ENCODE measurements at regions not wholly inside any gene's neighbourhood (a gene's known extent, or its start where the extent isn't known, plus 50 kb on each side); places are given as distances from the start of the nearest gene placed in this dataset.

DNA sequence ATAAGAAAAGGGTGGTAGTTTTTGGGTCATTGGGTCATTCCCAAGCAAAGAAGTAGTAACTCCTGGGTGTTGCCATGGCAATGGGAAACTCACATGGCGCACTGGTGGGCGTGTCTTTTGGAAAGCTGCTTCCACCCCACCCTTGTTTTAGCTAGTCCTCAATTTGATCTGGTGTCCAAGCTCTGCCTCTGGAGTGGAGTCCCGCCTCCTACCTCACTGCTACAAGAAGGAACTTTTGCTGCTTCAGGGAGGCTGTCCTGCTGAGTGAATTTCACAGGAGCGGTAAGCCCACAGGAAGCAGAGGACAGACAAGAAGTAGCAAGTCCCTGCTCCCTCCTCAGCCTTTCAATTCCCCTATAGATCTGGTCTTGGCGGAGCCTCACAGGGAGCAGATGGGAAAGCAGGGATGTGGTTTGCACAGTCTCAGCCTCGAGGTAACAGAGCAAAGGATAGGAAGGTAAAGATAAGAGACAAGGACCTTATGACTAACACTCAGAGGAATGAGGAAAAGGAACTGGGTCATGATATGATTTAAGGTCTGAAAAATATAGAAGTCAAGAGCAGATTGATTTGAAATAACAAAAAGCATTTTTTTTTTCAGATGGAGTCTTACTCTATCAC, 700.3 kb downstream of the TNS3 start:
- FAIRE-seq (no peak), DNase-seq (ENCODE audit: insufficient read length, low spot score) (no peak)
- TF ChIP-seq POLR2A (IDR thresholded peaks at IDR 0.05; ENCODE audit: low read depth, low read length) (no peak), POU2F2 (IDR thresholded peaks at IDR 0.05; ENCODE audit: low read depth, low read length) (no peak), POLR2AphosphoS5 (IDR thresholded peaks at IDR 0.05; ENCODE audit: low read depth, low read length) (no peak), PAX5 (IDR thresholded peaks at IDR 0.05; ENCODE audit: insufficient read depth, low read length, severe bottlenecking) (no peak), SPI1 (IDR thresholded peaks at IDR 0.05; ENCODE audit: low read depth, low read length) (no peak), TAF1 (IDR thresholded peaks at IDR 0.05; ENCODE audit: low read depth, low read length) (no peak)

DNA sequence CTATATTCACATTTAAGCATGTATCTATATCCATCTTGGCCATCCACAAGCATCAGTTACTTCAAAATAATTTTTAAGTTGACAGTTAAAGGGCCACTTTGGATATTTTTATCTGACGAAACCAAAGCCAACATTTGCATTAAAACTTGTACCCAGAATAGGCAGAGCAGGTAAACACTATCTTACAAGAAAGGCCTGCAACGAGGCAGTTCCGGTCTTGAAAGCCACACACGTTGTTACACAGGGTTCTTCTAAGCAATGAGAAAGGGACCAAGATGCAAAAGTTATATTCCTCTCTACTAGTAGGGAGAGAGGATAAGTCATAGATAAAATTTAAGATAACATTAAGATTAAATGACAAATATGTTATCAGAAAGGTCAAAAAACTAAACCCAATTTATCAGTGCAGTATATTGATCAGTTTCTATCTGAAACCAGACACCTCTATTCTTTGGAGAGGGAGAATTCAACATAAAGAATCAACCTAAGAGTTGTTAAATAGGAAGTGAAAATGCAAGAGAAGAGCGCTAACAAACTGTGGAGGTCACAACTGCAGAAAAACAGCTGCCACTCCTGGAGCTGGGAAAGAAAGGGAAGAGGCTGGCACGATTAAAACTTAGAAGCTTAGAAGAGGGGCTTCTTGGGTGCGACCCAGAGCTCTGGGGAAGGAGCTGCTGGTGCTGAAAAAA, 701.3 kb downstream of the TNS3 start:
- TF ChIP-seq POLR2A (IDR thresholded peaks at IDR 0.05; ENCODE audit: low read depth, low read length) (no peak), POLR2AphosphoS5 (IDR thresholded peaks at IDR 0.05; ENCODE audit: low read depth, low read length) (no peak), POU2F2 (IDR thresholded peaks at IDR 0.05; ENCODE audit: low read depth, low read length) (no peak), PAX5 (IDR thresholded peaks at IDR 0.05; ENCODE audit: insufficient read depth, low read length, severe bottlenecking) (no peak), SPI1 (IDR thresholded peaks at IDR 0.05; ENCODE audit: low read depth, low read length) (no peak), TAF1 (IDR thresholded peaks at IDR 0.05; ENCODE audit: low read depth, low read length) (no peak)
- FAIRE-seq: no peak
- no peak for DNase-seq (ENCODE audit: insufficient read length, low spot score)

DNA sequence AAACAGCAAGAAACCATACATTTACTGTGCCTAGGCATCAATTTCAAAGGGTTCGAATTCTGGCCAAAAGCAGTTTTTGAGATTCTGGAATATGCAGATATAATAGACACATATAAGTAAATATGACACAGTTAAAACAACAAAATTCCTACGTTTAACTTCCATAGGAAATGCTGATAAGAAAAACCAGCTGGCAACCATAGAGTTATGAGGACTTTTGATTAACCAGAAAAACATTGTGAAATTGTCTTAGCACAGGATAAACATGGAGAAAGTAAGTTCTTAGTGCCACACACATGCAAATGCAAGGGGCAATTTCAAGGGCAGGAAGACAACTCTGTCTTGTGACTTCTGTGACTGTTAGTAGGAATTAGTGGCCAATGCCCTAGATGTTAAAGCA, 702.1 kb downstream of the TNS3 start:
- TF ChIP-seq POLR2A (IDR thresholded peaks at IDR 0.05; ENCODE audit: low read depth, low read length) (no peak), POLR2AphosphoS5 (IDR thresholded peaks at IDR 0.05; ENCODE audit: low read depth, low read length) (no peak), POU2F2 (IDR thresholded peaks at IDR 0.05; ENCODE audit: low read depth, low read length) (no peak), SPI1 (IDR thresholded peaks at IDR 0.05; ENCODE audit: low read depth, low read length) (no peak), PAX5 (IDR thresholded peaks at IDR 0.05; ENCODE audit: insufficient read depth, low read length, severe bottlenecking) (no peak), TAF1 (IDR thresholded peaks at IDR 0.05; ENCODE audit: low read depth, low read length) (no peak)
- DNase-seq (ENCODE audit: insufficient read length, low spot score) (no peak), FAIRE-seq (no peak)

DNA sequence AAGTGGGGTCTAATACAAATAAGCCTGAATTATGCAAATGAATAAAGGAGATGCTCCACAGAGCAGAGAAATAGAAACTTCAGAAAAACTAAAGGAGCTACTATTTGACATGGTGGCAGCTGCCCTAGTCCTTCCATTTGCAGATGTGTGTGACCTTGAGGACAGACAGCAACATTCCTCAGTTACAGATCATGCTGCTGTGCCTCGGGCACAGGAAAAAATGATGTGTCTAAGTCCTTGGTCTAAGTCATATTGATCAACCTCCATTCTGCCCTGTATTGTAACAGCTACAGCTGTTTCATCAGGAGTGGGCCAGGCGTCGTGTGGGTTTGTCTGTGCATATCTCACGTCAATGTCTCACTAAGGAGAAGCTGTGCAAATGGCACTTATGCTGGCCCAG, 710.4 kb downstream of the TNS3 start:
- DNase-seq (ENCODE audit: insufficient read length, low spot score): no peak
- no peak for TF ChIP-seq POLR2AphosphoS5 (IDR thresholded peaks at IDR 0.05; ENCODE audit: low read depth, low read length)
- no peak for TF ChIP-seq POU2F2 (IDR thresholded peaks at IDR 0.05; ENCODE audit: low read depth, low read length)
- no peak for TF ChIP-seq POLR2A (IDR thresholded peaks at IDR 0.05; ENCODE audit: low read depth, low read length)
- TF ChIP-seq TAF1 (IDR thresholded peaks at IDR 0.05; ENCODE audit: low read depth, low read length): no peak
- FAIRE-seq: no peak

DNA sequence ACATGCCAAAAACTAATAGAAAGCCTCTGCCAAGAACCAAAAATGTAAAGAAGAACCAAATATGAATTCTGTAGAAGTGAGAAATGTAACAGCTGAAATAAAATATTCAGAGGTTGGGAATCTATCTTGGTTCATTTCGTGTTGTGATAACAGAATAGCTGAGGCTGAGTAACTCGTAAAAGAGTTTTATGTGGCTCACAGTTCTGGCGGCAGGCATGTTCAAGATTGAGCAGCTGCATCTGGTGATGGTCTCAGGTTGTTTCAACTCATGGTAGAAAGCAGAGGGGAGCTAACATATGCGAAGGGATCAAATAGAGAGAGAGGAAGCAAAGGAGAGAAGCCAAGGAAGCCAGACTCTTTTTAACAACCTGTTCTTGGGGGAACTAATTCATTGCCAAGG, 717.2 kb downstream of the TNS3 start:
- FAIRE-seq (no peak), DNase-seq (ENCODE audit: insufficient read length, low spot score) (no peak)
- TF ChIP-seq POU2F2 (IDR thresholded peaks at IDR 0.05; ENCODE audit: low read depth, low read length): no peak
- TF ChIP-seq PAX5 (IDR thresholded peaks at IDR 0.05; ENCODE audit: insufficient read depth, low read length, severe bottlenecking): no peak

DNA sequence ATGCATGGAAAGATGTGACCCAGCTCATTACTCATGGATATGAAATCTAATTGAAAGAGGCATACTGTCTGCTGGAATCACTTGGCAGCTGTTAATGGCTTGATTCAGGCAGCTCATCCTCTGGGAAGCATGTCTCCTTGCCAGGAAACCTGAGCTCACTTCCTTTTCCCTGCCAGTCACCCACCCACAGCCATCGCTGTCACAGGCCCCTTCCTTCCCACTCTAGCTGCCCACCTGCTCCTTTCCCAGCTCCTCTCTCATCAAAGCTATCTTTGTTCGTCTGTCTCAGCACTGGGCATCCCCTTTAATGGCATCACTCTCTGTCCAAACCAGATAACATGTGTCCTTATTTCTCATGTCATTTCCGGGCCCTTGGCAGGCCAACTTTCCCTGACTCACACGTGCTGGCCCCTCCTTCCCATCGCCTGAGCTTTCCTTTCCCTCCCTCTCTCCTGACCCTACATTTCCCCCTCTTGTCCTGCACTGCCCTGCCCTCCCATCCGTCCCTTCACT, 721.9 kb downstream of the TNS3 start:
- DNase-seq (ENCODE audit: insufficient read length, low spot score) (no peak), FAIRE-seq (no peak)
- TF ChIP-seq POU2F2 (IDR thresholded peaks at IDR 0.05; ENCODE audit: low read depth, low read length): no peak
- TF ChIP-seq SPI1 (IDR thresholded peaks at IDR 0.05; ENCODE audit: low read depth, low read length): no peak
- no peak for TF ChIP-seq POLR2A (IDR thresholded peaks at IDR 0.05; ENCODE audit: low read depth, low read length)
- no peak for TF ChIP-seq POLR2AphosphoS5 (IDR thresholded peaks at IDR 0.05; ENCODE audit: low read depth, low read length)
- no peak for TF ChIP-seq TAF1 (IDR thresholded peaks at IDR 0.05; ENCODE audit: low read depth, low read length)
- no peak for TF ChIP-seq PAX5 (IDR thresholded peaks at IDR 0.05; ENCODE audit: insufficient read depth, low read length, severe bottlenecking)

DNA sequence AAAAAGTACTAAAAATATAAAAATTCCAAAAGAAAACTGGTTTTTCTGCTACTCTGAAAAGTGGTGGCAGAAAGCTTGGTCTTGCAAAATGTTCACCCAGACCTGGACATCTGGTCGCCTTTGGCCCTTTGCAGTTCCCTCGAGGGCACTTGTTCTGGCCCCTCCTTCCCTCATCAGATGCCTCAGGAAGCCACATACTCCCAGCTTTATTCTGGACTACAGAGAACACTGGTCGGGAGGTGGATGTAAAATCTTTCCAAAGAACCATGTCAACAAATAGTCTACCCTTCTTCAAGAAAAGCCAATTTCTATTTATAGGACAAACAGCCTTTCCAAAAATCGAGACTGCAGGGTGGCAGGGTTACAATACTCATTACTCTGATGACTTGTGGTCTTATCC, 726.1 kb downstream of the TNS3 start:
- DNase-seq (ENCODE audit: insufficient read length, low spot score): no peak
- FAIRE-seq: no peak
- TF ChIP-seq PAX5 (IDR thresholded peaks at IDR 0.05; ENCODE audit: insufficient read depth, low read length, severe bottlenecking): no peak
- no peak for TF ChIP-seq SPI1 (IDR thresholded peaks at IDR 0.05; ENCODE audit: low read depth, low read length)
- no peak for TF ChIP-seq TAF1 (IDR thresholded peaks at IDR 0.05; ENCODE audit: low read depth, low read length)
- no peak for TF ChIP-seq POU2F2 (IDR thresholded peaks at IDR 0.05; ENCODE audit: low read depth, low read length)
- TF ChIP-seq POLR2A (IDR thresholded peaks at IDR 0.05; ENCODE audit: low read depth, low read length): no peak
- no peak for TF ChIP-seq POLR2AphosphoS5 (IDR thresholded peaks at IDR 0.05; ENCODE audit: low read depth, low read length)

DNA sequence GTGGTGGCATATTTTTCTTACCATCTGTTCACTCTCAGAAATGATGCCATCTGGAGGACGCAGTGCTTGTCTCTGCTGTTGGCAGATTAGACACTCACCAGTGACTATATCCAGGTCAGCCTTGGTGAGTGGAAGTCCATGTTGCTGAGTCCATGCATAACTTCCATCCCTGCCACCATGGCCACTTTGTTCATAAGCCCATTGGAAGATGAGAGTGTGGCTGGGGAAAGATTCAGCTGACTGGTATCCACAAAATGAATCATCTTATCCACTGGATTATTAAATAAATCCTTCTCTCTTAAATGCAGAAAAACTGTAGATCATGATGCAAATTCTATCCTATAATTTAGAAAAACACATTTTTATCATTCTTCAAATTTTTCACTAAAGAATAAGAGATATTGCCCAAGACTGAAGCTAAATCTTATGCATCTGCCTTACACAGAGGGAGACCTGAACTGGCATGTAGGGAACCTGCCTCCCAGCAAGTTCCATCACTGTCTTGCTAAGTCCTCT, 726.9 kb downstream of the TNS3 start:
- no peak for TF ChIP-seq POU2F2 (IDR thresholded peaks at IDR 0.05; ENCODE audit: low read depth, low read length)
- no peak for TF ChIP-seq PAX5 (IDR thresholded peaks at IDR 0.05; ENCODE audit: insufficient read depth, low read length, severe bottlenecking)
- TF ChIP-seq POLR2AphosphoS5 (IDR thresholded peaks at IDR 0.05; ENCODE audit: low read depth, low read length): no peak
- TF ChIP-seq SPI1 (IDR thresholded peaks at IDR 0.05; ENCODE audit: low read depth, low read length): no peak
- no peak for TF ChIP-seq TAF1 (IDR thresholded peaks at IDR 0.05; ENCODE audit: low read depth, low read length)
- TF ChIP-seq POLR2A (IDR thresholded peaks at IDR 0.05; ENCODE audit: low read depth, low read length): no peak
- DNase-seq (ENCODE audit: insufficient read length, low spot score) (no peak), FAIRE-seq (no peak)

DNA sequence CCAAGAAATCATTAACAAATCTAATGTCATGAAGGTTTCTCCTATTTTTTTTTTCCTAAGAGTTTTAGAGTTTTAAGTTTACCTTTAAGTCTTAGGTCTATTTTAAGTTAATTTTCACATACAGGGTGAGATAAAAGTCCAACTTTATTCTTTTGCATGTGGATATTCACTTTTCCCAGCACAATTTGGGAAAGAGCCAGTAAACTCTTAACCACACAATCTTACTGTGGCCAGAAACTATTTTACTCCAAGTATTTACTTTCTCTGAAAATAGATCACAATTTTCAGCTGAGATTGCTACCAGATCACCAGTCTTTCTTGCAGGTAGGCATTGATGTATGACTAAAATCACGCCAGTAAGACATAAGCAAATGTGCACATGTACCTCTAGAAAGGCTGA, 728.5 kb downstream of the TNS3 start:
- FAIRE-seq: no peak

More for the DNA sequence above, 728.5 kb downstream of the TNS3 start:
- no peak for DNase-seq (ENCODE audit: insufficient read length, low spot score)
- TF ChIP-seq TAF1 (IDR thresholded peaks at IDR 0.05; ENCODE audit: low read depth, low read length) (no peak), POLR2AphosphoS5 (IDR thresholded peaks at IDR 0.05; ENCODE audit: low read depth, low read length) (no peak), POU2F2 (IDR thresholded peaks at IDR 0.05; ENCODE audit: low read depth, low read length) (no peak), POLR2A (IDR thresholded peaks at IDR 0.05; ENCODE audit: low read depth, low read length) (no peak), PAX5 (IDR thresholded peaks at IDR 0.05; ENCODE audit: insufficient read depth, low read length, severe bottlenecking) (no peak), SPI1 (IDR thresholded peaks at IDR 0.05; ENCODE audit: low read depth, low read length) (no peak)
